Loucy (cell line): ENCODE measurements at regions not wholly inside any gene's neighbourhood (a gene's known extent, or its start where the extent isn't known, plus 50 kb on each side); places are given as distances from the start of the nearest gene placed in this dataset.

Experiments
- H2AFZ ChIP-seq: fragments of 200-600 bp; sonication (generic); 2 replicates; pipeline ENCODE4 v1.6.0; 2016; ENCODE audit warnings: antibody characterized with exemption, mild to moderate bottlenecking, low read length, moderate library complexity
- H3F3A ChIP-seq: fragments of 200-600 bp; 2 replicates; pipeline ENCODE4 v1.6.0; 2016; ENCODE audit warnings: antibody characterized with exemption, low read depth, mild to moderate bottlenecking
- H3K27me3 ChIP-seq: fragments of 200-600 bp; sonication (generic); 2 replicates; pipeline ENCODE4 v1.6.1; 2014; ENCODE audit warnings: low read length, mild to moderate bottlenecking; ENCODE audit not compliant: insufficient read depth, poor library complexity, severe bottlenecking
- H3K36me3 ChIP-seq: fragments of 200-600 bp; sonication (generic); 2 replicates; pipeline ENCODE4 v1.6.1; 2016; ENCODE audit warnings: low read length; ENCODE audit not compliant: insufficient read depth
- H3K4me1 ChIP-seq: fragments of 200-600 bp; sonication (generic); 2 replicates; pipeline ENCODE4 v1.5.1; 2014; ENCODE audit warnings: low read length, mild to moderate bottlenecking; ENCODE audit not compliant: insufficient read depth, poor library complexity, severe bottlenecking
- H3K4me2 ChIP-seq: fragments of 200-600 bp; sonication (generic); 2 replicates; pipeline ENCODE4 v1.6.0; 2014; ENCODE audit warnings: antibody characterized with exemption, low read length, low read depth, mild to moderate bottlenecking; ENCODE audit not compliant: poor library complexity, severe bottlenecking
- H3K4me3 ChIP-seq: fragments of 200-600 bp; sonication (generic); 2 replicates; pipeline ENCODE4 v1.5.1; 2014; ENCODE audit warnings: low read length, mild to moderate bottlenecking, mixed read lengths; ENCODE audit not compliant: poor library complexity, severe bottlenecking
- H3K79me2 ChIP-seq: fragments of 200-600 bp; sonication (generic); 2 replicates; pipeline ENCODE4 v1.6.1; 2014; ENCODE audit warnings: low read length; ENCODE audit not compliant: insufficient read depth
- H3K9ac ChIP-seq: fragments of 200-600 bp; sonication (generic); 2 replicates; pipeline ENCODE4 v1.6.0; 2014; ENCODE audit warnings: mild to moderate bottlenecking, low read depth, low read length, moderate library complexity; ENCODE audit not compliant: poor library complexity, severe bottlenecking
- H3K9me2 ChIP-seq: fragments of 200-600 bp; sonication (generic); replicated peaks from 2 replicates; pipeline ENCODE4 v1.6.1; 2016; ENCODE audit warnings: low read depth, low read length, mixed read lengths
- H3K9me3 ChIP-seq: fragments of 200-600 bp; sonication (generic); 2 replicates; pipeline ENCODE4 v1.6.1; 2014; ENCODE audit warnings: mild to moderate bottlenecking, antibody characterized with exemption, low read length, low read depth; ENCODE audit not compliant: insufficient read depth
- H4K20me1 ChIP-seq: fragments of 200-600 bp; sonication (generic); 2 replicates; pipeline ENCODE4 v1.6.0; 2014; ENCODE audit warnings: antibody characterized with exemption, low read length, mild to moderate bottlenecking; ENCODE audit not compliant: insufficient read depth, poor library complexity, severe bottlenecking
- CTCF ChIP-seq: fragments of 200-600 bp; sonication (generic); conservative IDR thresholded peaks from 2 replicates; pipeline ENCODE4 v1.5.1; 2014; ENCODE audit warnings: mild to moderate bottlenecking, antibody characterized with exemption, low read length
- EZH2phosphoT487 ChIP-seq: fragments of 200-600 bp; IDR thresholded peaks from 2 replicates; pipeline ENCODE4 v1.6.1; 2018; ENCODE audit warnings: antibody characterized with exemption, mild to moderate bottlenecking, moderate library complexity, borderline replicate concordance

GRCh38 chr1:50268049-50268448, 155.2 kb downstream of the DMRTA2 start:
- Histone ChIP-seq H3K9ac (no peak overlapping the region), H3K4me2 (no peak overlapping the region), H3K9me3 (no peaks in the 10 kb centered on the region), H3K4me3 (no peak overlapping the region), H3K79me2 (no peaks in the 10 kb centered on the region), H3K36me3 (no peaks in the 10 kb centered on the region), H3K9me2 (no peaks in the 10 kb centered on the region), H4K20me1 (no peaks in the 10 kb centered on the region), H3F3A (no peaks in the 10 kb centered on the region), H3K4me1 (no peaks in the 10 kb centered on the region), H2AFZ (no peak overlapping the region), H3K27me3 (no peaks in the 10 kb centered on the region)
- TF ChIP-seq CTCF (no peak), EZH2phosphoT487 (no peak)

- Histone ChIP-seq H2AFZ (no peak overlapping the region), H3K4me2 (no peak overlapping the region), H3K4me1 (no peaks in the 10 kb centered on the region), H3K9me3 (no peaks in the 10 kb centered on the region), H3K4me3 (no peak overlapping the region), H3F3A (no peaks in the 10 kb centered on the region), H3K36me3 (no peaks in the 10 kb centered on the region), H3K9me2 (no peaks in the 10 kb centered on the region), H3K9ac (no peak overlapping the region), H3K79me2 (no peaks in the 10 kb centered on the region), H4K20me1 (no peaks in the 10 kb centered on the region), H3K27me3 (no peaks in the 10 kb centered on the region)
- TF ChIP-seq CTCF (no peak), EZH2phosphoT487 (no peak)
These were observed 156.7 kb downstream of the DMRTA2 start for GRCh38 chr1:50266509-50266908.

- Histone ChIP-seq H4K20me1 (no peaks in the 10 kb centered on the region), H3K9me3 (no peaks in the 10 kb centered on the region), H3K4me1 (no peaks in the 10 kb centered on the region), H3K4me2 (no peak overlapping the region), H3K9me2 (no peaks in the 10 kb centered on the region), H3K79me2 (no peaks in the 10 kb centered on the region), H3F3A (no peaks in the 10 kb centered on the region), H2AFZ (no peak overlapping the region), H3K4me3 (no peak overlapping the region), H3K9ac (no peak overlapping the region), H3K36me3 (no peaks in the 10 kb centered on the region), H3K27me3 (no peaks in the 10 kb centered on the region)
- no peak for TF ChIP-seq EZH2phosphoT487
- TF ChIP-seq CTCF = no peak
These were observed 157.1 kb downstream of the ELAVL4 start for GRCh38 chr1:50265790-50266314.
